Chondrocyte (in vitro differentiated cells): ENCODE measurements at regions not wholly inside any gene's neighbourhood (a gene's known extent, or its start where the extent isn't known, plus 50 kb on each side); places are given as distances from the start of the nearest gene placed in this dataset.

Experiments
- DNase-seq: peaks from one replicate; pipeline ENCODE4 v3.0.0; 2021; ENCODE audit warnings: mixed read lengths, low spot score
- H3K27ac Mint-ChIP-seq: one replicate; pipeline ENCODE4 v1.8.0; 2021; ENCODE audit warnings: mild to moderate bottlenecking, moderate library complexity, mixed read lengths; ENCODE audit not compliant: unreplicated experiment
- H3K27me3 Mint-ChIP-seq: 2 replicates; pipeline ENCODE4 v1.8.0; 2021; ENCODE audit warnings: low read depth, mixed read lengths
- H3K36me3 Mint-ChIP-seq: 2 replicates; pipeline ENCODE4 v1.8.0; 2021; ENCODE audit warnings: low read depth, mixed read lengths
- H3K4me1 Mint-ChIP-seq: 2 replicates; pipeline ENCODE4 v1.8.0; 2021; ENCODE audit warnings: low read depth, mild to moderate bottlenecking, mixed read lengths
- H3K4me3 Mint-ChIP-seq: one replicate; pipeline ENCODE4 v1.8.0; 2021; ENCODE audit warnings: mild to moderate bottlenecking, moderate library complexity, mixed read lengths; ENCODE audit not compliant: unreplicated experiment
- H3K9me3 Mint-ChIP-seq: 2 replicates; pipeline ENCODE4 v1.8.0; 2021; ENCODE audit warnings: low read depth, mixed read lengths
- CTCF ChIP-seq: fragments of 200-600 bp; sonication (generic); IDR thresholded peaks from 2 replicates; pipeline ENCODE4 v1.5.0; 2021; ENCODE audit warnings: antibody characterized with exemption, mild to moderate bottlenecking, moderate library complexity

- no peak overlapping the region for H3K4me3 Mint-ChIP-seq
- H3K27ac Mint-ChIP-seq: no peak overlapping the region
- no peaks in the 10 kb centered on the region for H3K9me3 Mint-ChIP-seq
- peaks cover 14% of the 10 kb centered on the region for H3K27me3 Mint-ChIP-seq
- DNase-seq: no peak
- peaks cover under 1% of the 10 kb centered on the region for H3K36me3 Mint-ChIP-seq
- H3K4me1 Mint-ChIP-seq: no peaks in the 10 kb centered on the region
- no peak for TF ChIP-seq CTCF
Measured at GRCh38 chr4:19819737-19820136, 432.0 kb upstream of the SLIT2 start.

- peaks cover 2% of the 10 kb centered on the region for H3K27me3 Mint-ChIP-seq
- peaks cover 15% of the 10 kb centered on the region for H3K4me1 Mint-ChIP-seq
- H3K36me3 Mint-ChIP-seq: peaks cover 1% of the 10 kb centered on the region
- no peak for TF ChIP-seq CTCF
- H3K4me3 Mint-ChIP-seq: no peak overlapping the region
- DNase-seq: no peak
- no peaks in the 10 kb centered on the region for H3K9me3 Mint-ChIP-seq
- H3K27ac Mint-ChIP-seq: no peak overlapping the region
Measured at GRCh38 chr4:19809989-19810388, 441.7 kb upstream of the SLIT2 start.

GRCh38 chr4:19807505-19807904, 444.2 kb upstream of the SLIT2 start:
- Mint-ChIP-seq H3K27me3 (peaks cover 2% of the 10 kb centered on the region), H3K9me3 (peaks cover 5% of the 10 kb centered on the region), H3K4me1 (peaks cover 20% of the 10 kb centered on the region), H3K36me3 (no peaks in the 10 kb centered on the region), H3K27ac (no peak overlapping the region), H3K4me3 (no peak overlapping the region)
- TF ChIP-seq CTCF: no peak
- no peak for DNase-seq

GRCh38 chr4:19806865-19807264, 444.8 kb upstream of the SLIT2 start:
- Mint-ChIP-seq H3K36me3 (no peaks in the 10 kb centered on the region), H3K4me3 (no peak overlapping the region), H3K9me3 (peaks cover 5% of the 10 kb centered on the region), H3K27ac (no peak overlapping the region), H3K4me1 (peaks cover 20% of the 10 kb centered on the region), H3K27me3 (peaks cover 2% of the 10 kb centered on the region)
- no peak for DNase-seq
- TF ChIP-seq CTCF: no peak

- DNase-seq: no peak
- H3K27me3 Mint-ChIP-seq: peaks cover 2% of the 10 kb centered on the region
- no peak overlapping the region for H3K4me3 Mint-ChIP-seq
- H3K4me1 Mint-ChIP-seq: peaks cover 16% of the 10 kb centered on the region
- H3K27ac Mint-ChIP-seq: no peak overlapping the region
- peaks cover 5% of the 10 kb centered on the region for H3K9me3 Mint-ChIP-seq
- TF ChIP-seq CTCF: peak; percentile 11
- H3K36me3 Mint-ChIP-seq: no peaks in the 10 kb centered on the region
Measured at GRCh38 chr4:19803406-19803805, 448.3 kb upstream of the SLIT2 start.
